GM12864 (cell line): ENCODE measurements at regions not wholly inside any gene's neighbourhood (a gene's known extent, or its start where the extent isn't known, plus 50 kb on each side); places are given as distances from the start of the nearest gene placed in this dataset.

ENCODE experiments used
- DNase-seq: peaks from one replicate; pipeline ENCODE4 v3.0.0-alpha.2; 2011; ENCODE audit warnings: low read depth
- H3K4me3 ChIP-seq: 2 replicates; pipeline ENCODE4 v1.5.1; 2011; ENCODE audit warnings: mild to moderate bottlenecking, low read depth, low read length, control low read depth
- CTCF ChIP-seq: IDR thresholded peaks from 2 replicates; pipeline ENCODE4 v1.5.1; 2011; ENCODE audit warnings: low read depth, mild to moderate bottlenecking, moderate library complexity, low read length, control low read depth, inconsistent platforms; ENCODE audit errors: missing control alignments

GRCh38 chr12:116654226-116654743 is 83.6 kb downstream of the SPRING1 start:
- no peak for DNase-seq
- TF ChIP-seq CTCF, result no peak
- no peak overlapping the region for H3K4me3 ChIP-seq

GRCh38 chr12:116651089-116651488 is 86.8 kb downstream of the SPRING1 start:
- no peak for DNase-seq
- H3K4me3 ChIP-seq, result no peak overlapping the region
- no peak for TF ChIP-seq CTCF

GRCh38 chr12:116650585-116651087 is 87.2 kb downstream of the SPRING1 start:
- no peak overlapping the region for H3K4me3 ChIP-seq
- DNase-seq, result no peak
- TF ChIP-seq CTCF, result no peak

GRCh38 chr12:116650062-116650461 is 87.8 kb downstream of the SPRING1 start:
- no peak overlapping the region for H3K4me3 ChIP-seq
- no peak for DNase-seq
- TF ChIP-seq CTCF, result no peak

- TF ChIP-seq CTCF, result no peak
- no peak for DNase-seq
- no peak overlapping the region for H3K4me3 ChIP-seq
Measured at GRCh38 chr12:116647813-116648212, 88.6 kb downstream of the MAP1LC3B2 start.

GRCh38 chr12:116646901-116647300 is 87.7 kb downstream of the MAP1LC3B2 start:
- TF ChIP-seq CTCF, result no peak
- H3K4me3 ChIP-seq, result no peak overlapping the region
- no peak for DNase-seq

- H3K4me3 ChIP-seq, result no peak overlapping the region
- no peak for DNase-seq
- TF ChIP-seq CTCF, result no peak
Measured at GRCh38 chr12:116644806-116645205, 85.6 kb downstream of the MAP1LC3B2 start.
